Femur (tissue), 1 donor: ENCODE measurements at regions not wholly inside any gene's neighbourhood (a gene's known extent, or its start where the extent isn't known, plus 50 kb on each side); places are given as distances from the start of the nearest gene placed in this dataset.
"Not testable (repeated sequence)": the region's sequence is repeated elsewhere in the genome, so short reads cannot be mapped to it uniquely, and the experiment has no call there.

Source experiments
- DNase-seq: peaks from one replicate; pipeline ENCODE4 v3.0.0-alpha.2; 2017

- no peak for DNase-seq
These were observed 372.7 kb downstream of the BUD13 start for GRCh38 chr11:116400081-116400480.

- peak; percentile 87 for DNase-seq
These were observed 375.1 kb downstream of the BUD13 start for GRCh38 chr11:116397602-116398084.

GRCh38 chr11:116396331-116396730 lies 376.5 kb downstream of the BUD13 start:
- no peak for DNase-seq

GRCh38 chr11:116394022-116394421 lies 378.8 kb downstream of the BUD13 start:
- DNase-seq = no peak

GRCh38 chr11:116390963-116391362 lies 381.8 kb downstream of the BUD13 start:
- no peak for DNase-seq

- no peak for DNase-seq
These were observed 384.6 kb downstream of the BUD13 start for GRCh38 chr11:116388146-116388545.

- DNase-seq = no peak
These were observed 385.1 kb downstream of the BUD13 start for GRCh38 chr11:116387641-116388040.

GRCh38 chr11:116386118-116386699 lies 386.6 kb downstream of the BUD13 start:
- DNase-seq = no peak

- no peak for DNase-seq
These were observed 387.9 kb downstream of the BUD13 start for GRCh38 chr11:116384876-116385275.

GRCh38 chr11:116384407-116384806 lies 388.4 kb downstream of the BUD13 start:
- no peak for DNase-seq

- peak; percentile 71 for DNase-seq
These were observed 393.5 kb downstream of the BUD13 start for GRCh38 chr11:116379185-116379828.

GRCh38 chr11:116376547-116376946 lies 396.2 kb downstream of the BUD13 start:
- no peak for DNase-seq

- DNase-seq = no peak
These were observed 396.7 kb downstream of the BUD13 start for GRCh38 chr11:116376054-116376453.

GRCh38 chr11:116375221-116375620 lies 397.6 kb downstream of the BUD13 start:
- DNase-seq = no peak

- DNase-seq = no peak
These were observed 398.7 kb downstream of the BUD13 start for GRCh38 chr11:116374085-116374484.

GRCh38 chr11:116373104-116373944 lies 399.5 kb downstream of the BUD13 start:
- DNase-seq = no peak

- no peak for DNase-seq
These were observed 401.6 kb downstream of the BUD13 start for GRCh38 chr11:116371146-116371545.

GRCh38 chr11:116368784-116369183 lies 404.0 kb downstream of the BUD13 start:
- DNase-seq = no peak

- DNase-seq = no peak
These were observed 405.7 kb downstream of the BUD13 start for GRCh38 chr11:116366980-116367645.

GRCh38 chr11:116366451-116366850 lies 406.3 kb downstream of the BUD13 start:
- DNase-seq = no peak

GRCh38 chr11:116364925-116365324 lies 407.9 kb downstream of the BUD13 start:
- not testable (repeated sequence) for DNase-seq

GRCh38 chr11:116364348-116364747 lies 408.4 kb downstream of the BUD13 start:
- DNase-seq = no peak
